ENCODE measurements at regions not wholly inside any gene's neighbourhood (a gene's known extent, or its start where the extent isn't known, plus 50 kb on each side); places are given as distances from the start of the nearest gene placed in this dataset.

DNA sequence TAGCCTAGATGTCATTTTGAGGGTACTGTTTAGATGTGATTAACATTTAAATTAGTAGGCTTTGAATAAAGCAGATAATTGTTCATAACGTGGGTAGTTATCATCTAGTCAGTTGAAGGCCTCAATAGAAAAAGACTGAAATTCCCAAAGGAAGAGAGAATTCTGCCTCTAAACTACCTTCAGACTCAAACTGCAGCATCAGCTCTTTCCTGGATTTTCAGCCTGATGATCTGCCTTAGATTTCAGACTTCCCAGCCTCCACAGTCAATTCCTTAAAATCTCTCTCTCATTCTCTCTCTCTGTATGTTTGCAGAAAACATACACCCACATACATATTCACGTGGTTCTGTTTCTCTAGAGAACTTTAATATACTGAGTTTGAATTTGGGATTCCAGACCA, 58.0 kb upstream of the MBNL1 start:
- no peak for TF ChIP-seq FOXK2 (IDR thresholded peaks at IDR 0.05)
- no peak for TF ChIP-seq HDGF (IDR thresholded peaks at IDR 0.05; ENCODE audit: borderline replicate concordance)
- TF ChIP-seq SP1 (IDR thresholded peaks at IDR 0.05) = no peak

Measured in HEK293T (cell line).